HCT116 (cell line): ENCODE measurements at regions not wholly inside any gene's neighbourhood (a gene's known extent, or its start where the extent isn't known, plus 50 kb on each side); places are given as distances from the start of the nearest gene placed in this dataset.

Source experiments
- ATAC-seq: fragments of 200-7000 bp; cut with Tn5 transposase; 2 replicates; pipeline ENCODE4 v1.9.1; 2020; ENCODE audit warnings: mild to moderate bottlenecking, moderate library complexity
- BruUV-seq: library from RNA; stranded (reverse); fragments of 400-500 nt; replicated peaks from 2 replicates; lab custom pipeline; 2021; lab: Mats Ljungman, UMichigan
- CTCF ChIA-PET: fragments of 300-600 bp; sonication (Branson Sonifier 250); formaldehyde crosslinking; loops from one replicate; lab custom pipeline; 2021; ENCODE audit warnings: antibody characterized with exemption; lab: Charles Lee
- POLR2A ChIA-PET: fragments of 300-600, 350-600 bp; sonication (Branson Sonifier 250); formaldehyde crosslinking; loops from one replicate; lab custom pipeline; 2021; ENCODE audit warnings: antibody characterized with exemption; lab: Charles Lee
- RAD21 ChIA-PET, 2 experiments: fragments of 300-600 bp; sonication (Branson Sonifier 250); formaldehyde crosslinking; loops; one replicate each; lab custom pipeline; 2023; ENCODE audit warnings: low total read pairs in 2 of 2; ENCODE audit not compliant: uncharacterized antibody in 2 of 2, unreplicated experiment in 2 of 2, low non-redundant PET in 1 of 2; lab: Charles Lee
- DNase-seq: peaks from one replicate; pipeline ENCODE4 v3.0.0-alpha.2; 2010; ENCODE audit warnings: low read depth, low spot score
- H2AFZ ChIP-seq: fragments of 200-600 bp; shearing (Covaris generic), sonication (generic); 2 replicates; pipeline ENCODE4 v1.6.1; 2017; ENCODE audit warnings: low read depth, mixed run types, mixed read lengths, antibody characterized with exemption, low read length; ENCODE audit not compliant: poor library complexity, severe bottlenecking
- H3K27ac ChIP-seq: 2 replicates; pipeline ENCODE4 v1.5.1; 2012; ENCODE audit warnings: low read depth, low read length
- H3K27me3 ChIP-seq: fragments of 200-600 bp; sonication (generic); 2 replicates; pipeline ENCODE4 v1.6.1; 2016; ENCODE audit warnings: mixed run types, low read length, mixed read lengths; ENCODE audit not compliant: insufficient read depth
- H3K36me3 ChIP-seq, 2 experiments: fragments of 200-500 bp in 1 of 2; fragments of 200-600 bp in 1 of 2; sonication (Bioruptor generic) in 1 of 2; sonication (generic) in 1 of 2; 2 replicates each; pipeline versions ENCODE4 v1.5.1 to v1.6.1; 2014 to 2016; ENCODE audit warnings: low read length in 2 of 2, inconsistent platforms in 1 of 2, mixed read lengths in 1 of 2, mixed run types in 1 of 2; ENCODE audit not compliant: insufficient read depth in 2 of 2, control insufficient read depth in 1 of 2
- H3K4me1 ChIP-seq, 2 experiments: fragments of 200-600 bp in 1 of 2; sonication (generic) in 1 of 2; 2 replicates each; pipeline versions ENCODE4 v1.5.1 to v1.6.1; 2012 to 2017; ENCODE audit warnings: low read length in 2 of 2, inconsistent platforms in 1 of 2, mild to moderate bottlenecking in 1 of 2, mixed read lengths in 1 of 2, mixed run types in 1 of 2, moderate library complexity in 1 of 2; ENCODE audit not compliant: insufficient read depth in 2 of 2, control insufficient read depth in 1 of 2
- H3K4me2 ChIP-seq: fragments of 200-600 bp; sonication (generic); 2 replicates; pipeline ENCODE4 v1.6.1; 2017; ENCODE audit warnings: mixed run types, low read length, mixed read lengths
- H3K4me3 ChIP-seq, 2 experiments: fragments of 200-600 bp in 1 of 2; sonication (generic) in 1 of 2; replicated peaks in 1 of 2; 2 replicates each; pipeline ENCODE4 v1.5.1; 2011 to 2016; ENCODE audit warnings: low read length in 2 of 2, control low read depth in 1 of 2, low read depth in 1 of 2, mild to moderate bottlenecking in 1 of 2, mixed read lengths in 1 of 2, mixed run types in 1 of 2
- H3K79me2 ChIP-seq: fragments of 200-600 bp; sonication (generic); 2 replicates; pipeline ENCODE4 v1.6.1; 2017; ENCODE audit warnings: mild to moderate bottlenecking, mixed run types, low read length, moderate library complexity, mixed read lengths; ENCODE audit not compliant: insufficient read depth
- H3K9ac ChIP-seq: fragments of 200-600 bp; sonication (generic); 2 replicates; pipeline ENCODE4 v1.6.1; 2016; ENCODE audit warnings: low read length, mixed read lengths
- H3K9me2 ChIP-seq: fragments of 200-600 bp; sonication (generic), shearing (Covaris generic); 2 replicates; pipeline ENCODE4 v1.6.1; 2017; ENCODE audit warnings: mixed run types, mild to moderate bottlenecking, moderate library complexity; ENCODE audit not compliant: insufficient read depth
- H3K9me3 ChIP-seq, 2 experiments: fragments of 200-500 bp in 1 of 2; fragments of 200-600 bp in 1 of 2; sonication (Bioruptor generic) in 1 of 2; sonication (generic) in 1 of 2; 2 replicates each; pipeline ENCODE4 v1.6.1; 2014 to 2017; ENCODE audit warnings: low read length in 2 of 2, mixed read lengths in 2 of 2, inconsistent platforms in 1 of 2, low read depth in 1 of 2, mild to moderate bottlenecking in 1 of 2, mixed run types in 1 of 2, moderate library complexity in 1 of 2; ENCODE audit not compliant: control insufficient read depth in 1 of 2, insufficient read depth in 1 of 2
- H4K20me1 ChIP-seq: fragments of 200-600 bp; sonication (generic), shearing (Covaris generic); 2 replicates; pipeline ENCODE4 v1.6.1; 2017; ENCODE audit warnings: mixed run types, mild to moderate bottlenecking, moderate library complexity; ENCODE audit not compliant: insufficient read depth
- CBX3 ChIP-seq: IDR thresholded peaks from 2 replicates; pipeline ENCODE4 v1.6.1; 2012; ENCODE audit warnings: low read depth
- CEBPB ChIP-seq: IDR thresholded peaks from 2 replicates; pipeline ENCODE4 v1.6.1; 2012; ENCODE audit warnings: low read depth
- EGR1 ChIP-seq: IDR thresholded peaks from 2 replicates; pipeline ENCODE4 v1.6.1; 2012; ENCODE audit warnings: low read depth
- EZH2 ChIP-seq: fragments of 200-600 bp; sonication (generic); IDR thresholded peaks from 2 replicates; pipeline ENCODE4 v1.6.1; 2017; ENCODE audit warnings: antibody characterized with exemption, mixed run types
- EZH2phosphoT487 ChIP-seq: fragments of 200-600 bp; IDR thresholded peaks from 2 replicates; pipeline ENCODE4 v1.6.1; 2018; ENCODE audit warnings: antibody characterized with exemption, borderline replicate concordance
- FOSL1 ChIP-seq: IDR thresholded peaks from 2 replicates; pipeline ENCODE4 v1.6.1; 2012; ENCODE audit warnings: low read depth
- JUND ChIP-seq: IDR thresholded peaks from 2 replicates; pipeline ENCODE4 v1.6.1; 2012
- POLR2A ChIP-seq: IDR thresholded peaks from 2 replicates; pipeline ENCODE4 v1.7.0; 2011; ENCODE audit warnings: borderline replicate concordance; ENCODE audit not compliant: insufficient read depth, insufficient read length; ENCODE audit errors: extremely low read depth
- POLR2AphosphoS5 ChIP-seq: IDR thresholded peaks from 2 replicates; pipeline ENCODE4 v1.6.1; 2011; ENCODE audit warnings: mild to moderate bottlenecking, low read depth, low read length, moderate library complexity
- RAD21 ChIP-seq: IDR thresholded peaks from 2 replicates; pipeline ENCODE4 v1.6.1; 2012; ENCODE audit warnings: low read depth, mild to moderate bottlenecking
- SIN3A ChIP-seq: IDR thresholded peaks from 2 replicates; pipeline ENCODE4 v1.6.1; 2012; ENCODE audit warnings: low read depth
- SP1 ChIP-seq: IDR thresholded peaks from 2 replicates; pipeline ENCODE4 v1.6.1; 2012; ENCODE audit warnings: low read depth
- TCF7L2 ChIP-seq: IDR thresholded peaks from 2 replicates; pipeline ENCODE4 v1.7.0; 2011; ENCODE audit warnings: borderline replicate concordance, inconsistent platforms; ENCODE audit not compliant: insufficient read depth, insufficient read length; ENCODE audit errors: extremely low read depth
- ZNF274 ChIP-seq: fragments of 200-500 bp; sonication (Bioruptor generic); IDR thresholded peaks from 2 replicates; pipeline ENCODE4 v1.6.1; 2014; ENCODE audit warnings: mild to moderate bottlenecking, low read depth, low read length, inconsistent platforms
- intact Hi-C: fragments of 100-400 bp; cut with micrococcal nuclease; formaldehyde crosslinking; loops from 2 replicates; pipeline ENCODE4 v1.10.0; 2022
- TF ChIP-seq, protein P1 (sequence below): IDR thresholded peaks from 2 replicates; pipeline ENCODE4 v1.6.1; 2012

DNA sequence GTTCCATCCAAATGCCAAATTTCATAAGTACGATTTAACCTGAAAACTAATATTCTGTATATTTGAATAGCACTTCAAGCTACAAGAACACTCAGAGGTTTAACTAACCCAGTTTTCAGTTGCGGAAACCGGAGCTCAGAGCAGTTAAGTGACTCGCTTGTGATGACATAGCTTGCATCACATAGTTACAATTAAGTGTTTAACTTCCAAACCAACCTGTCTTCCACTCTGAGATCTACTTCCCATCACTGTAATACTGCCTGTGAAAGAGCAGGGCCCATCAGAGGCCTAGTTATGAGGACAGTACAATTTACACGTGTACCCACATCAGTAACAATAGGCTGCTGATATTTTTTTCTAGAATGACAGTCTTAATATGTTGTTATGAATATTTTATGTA, 120.3 kb downstream of the MAD2L1 start (continued):
- TF ChIP-seq TCF7L2 (no peak), SP1 (no peak), ZNF274 (no peak), EGR1 (no peak), POLR2A (no peak), CBX3 (no peak), RAD21 (no peak), JUND (no peak), FOSL1 (no peak), EZH2 (no peak)
- TF ChIP-seq, protein P1, sequence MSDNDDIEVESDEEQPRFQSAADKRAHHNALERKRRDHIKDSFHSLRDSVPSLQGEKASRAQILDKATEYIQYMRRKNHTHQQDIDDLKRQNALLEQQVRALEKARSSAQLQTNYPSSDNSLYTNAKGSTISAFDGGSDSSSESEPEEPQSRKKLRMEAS: no peak

DNA sequence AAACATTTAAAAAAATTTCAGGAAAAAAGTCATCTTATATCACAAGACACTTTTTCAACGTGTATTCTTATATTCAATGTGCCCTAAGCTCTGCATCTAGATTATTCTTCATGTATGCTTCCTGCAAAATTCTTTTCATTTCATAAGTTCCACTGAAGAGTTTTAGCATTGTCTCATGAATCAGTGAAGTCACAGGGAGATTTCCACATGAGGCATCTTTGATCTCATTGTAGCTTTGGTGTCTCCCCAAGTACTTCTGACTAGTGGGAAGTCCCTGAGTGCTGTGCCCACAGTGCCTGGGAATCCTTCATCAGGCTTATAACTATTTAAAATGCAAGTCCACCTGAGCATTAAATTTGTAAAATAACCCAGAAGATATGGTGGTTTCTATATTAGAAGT, 123.8 kb downstream of the MAD2L1 start:
- TF ChIP-seq EZH2 (no peak), POLR2AphosphoS5 (no peak), CEBPB (no peak), RAD21 (no peak), SIN3A (no peak), SP1 (no peak), EZH2phosphoT487 (no peak)
- Histone ChIP-seq H4K20me1 (no peaks in the 10 kb centered on the region), H3K36me3 (no peaks in the 10 kb centered on the region), H3K27ac (no peak overlapping the region), H3K79me2 (no peaks in the 10 kb centered on the region), H3K4me3 (no peak overlapping the region), H2AFZ (no peak overlapping the region), H3K4me2 (no peak overlapping the region), H3K9me2 (no peaks in the 10 kb centered on the region; the same call in 1 of the 2 replicates), H3K9ac (no peak overlapping the region), H3K4me1 (no peaks in the 10 kb centered on the region), H3K9me3 (no peaks in the 10 kb centered on the region), H3K27me3 (no peaks in the 10 kb centered on the region)
- ChIA-PET RAD21 (no interaction called here), CTCF (no interaction called here), POLR2A (no interaction called here)
- DNase-seq: no peak
- intact Hi-C loops: no loop called here
- no peak for ATAC-seq
- no TSS peak for BruUV-seq
